ENCODE measurements at regions not wholly inside any gene's neighbourhood (a gene's known extent, or its start where the extent isn't known, plus 50 kb on each side); places are given as distances from the start of the nearest gene placed in this dataset.
A peak's percentile ranks its signal among the peaks of the same experiment; 100 is the strongest.

- Histone ChIP-seq H3K27me3 (no peaks in the 10 kb centered on the region), H3K4me1 (no peaks in the 10 kb centered on the region), H3K9me3 (no peaks in the 10 kb centered on the region), H3K4me3 (no peak overlapping the region), H3K27ac (replicated peaks in 1 of 4) (no peak overlapping the region), H3K36me3 (no peaks in the 10 kb centered on the region)
- intact Hi-C loops (cut with DNase I) = no loop called here
- TF ChIP-seq EP300 (IDR thresholded peaks at IDR 0.05) (no peak), POLR2AphosphoS5 (IDR thresholded peaks at IDR 0.05) (no peak), POLR2A (IDR thresholded peaks at IDR 0.05; ENCODE audit: low read depth) (no peak)
- TF ChIP-seq, protein P1, sequence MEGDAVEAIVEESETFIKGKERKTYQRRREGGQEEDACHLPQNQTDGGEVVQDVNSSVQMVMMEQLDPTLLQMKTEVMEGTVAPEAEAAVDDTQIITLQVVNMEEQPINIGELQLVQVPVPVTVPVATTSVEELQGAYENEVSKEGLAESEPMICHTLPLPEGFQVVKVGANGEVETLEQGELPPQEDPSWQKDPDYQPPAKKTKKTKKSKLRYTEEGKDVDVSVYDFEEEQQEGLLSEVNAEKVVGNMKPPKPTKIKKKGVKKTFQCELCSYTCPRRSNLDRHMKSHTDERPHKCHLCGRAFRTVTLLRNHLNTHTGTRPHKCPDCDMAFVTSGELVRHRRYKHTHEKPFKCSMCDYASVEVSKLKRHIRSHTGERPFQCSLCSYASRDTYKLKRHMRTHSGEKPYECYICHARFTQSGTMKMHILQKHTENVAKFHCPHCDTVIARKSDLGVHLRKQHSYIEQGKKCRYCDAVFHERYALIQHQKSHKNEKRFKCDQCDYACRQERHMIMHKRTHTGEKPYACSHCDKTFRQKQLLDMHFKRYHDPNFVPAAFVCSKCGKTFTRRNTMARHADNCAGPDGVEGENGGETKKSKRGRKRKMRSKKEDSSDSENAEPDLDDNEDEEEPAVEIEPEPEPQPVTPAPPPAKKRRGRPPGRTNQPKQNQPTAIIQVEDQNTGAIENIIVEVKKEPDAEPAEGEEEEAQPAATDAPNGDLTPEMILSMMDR (IDR thresholded peaks at IDR 0.05) = no peak
- WGBS = 41% methylated on average over 4 of the region's 4 CpGs
- DNase-seq (ENCODE audit: extremely low spot score) = no peak
Measured at GRCh38 chr4:166499820-166500219, 626.8 kb downstream of the TLL1 start.

DNA sequence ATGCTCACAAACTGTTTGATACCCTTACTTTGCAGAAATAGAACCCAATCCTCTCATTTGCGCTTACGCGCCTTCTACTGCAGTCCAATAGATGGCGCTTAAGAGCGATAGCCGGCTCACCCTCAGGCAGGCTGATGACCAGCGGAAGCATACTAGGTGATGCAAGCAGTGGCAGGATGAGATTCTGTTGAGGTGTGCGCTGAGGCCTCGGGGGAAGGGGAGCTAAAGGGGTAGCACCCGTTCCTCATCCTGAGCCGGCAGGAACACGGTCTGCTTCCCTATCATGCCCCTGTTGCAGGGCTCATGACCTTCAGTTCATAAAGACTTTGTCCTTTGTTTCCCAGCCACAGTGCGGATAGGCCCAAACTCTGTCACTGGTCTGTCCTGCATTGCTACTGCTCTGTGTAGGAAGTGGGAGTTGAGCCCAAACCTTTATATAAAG, 628.9 kb downstream of the TLL1 start:
- H3K36me3 ChIP-seq = no peaks in the 10 kb centered on the region
- no peak for DNase-seq (ENCODE audit: extremely low spot score)
- no peaks in the 10 kb centered on the region for H3K27me3 ChIP-seq
- H3K4me1 ChIP-seq = no peaks in the 10 kb centered on the region
- TF ChIP-seq POLR2AphosphoS5 (IDR thresholded peaks at IDR 0.05) (no peak), EP300 (IDR thresholded peaks at IDR 0.05) (no peak)
- TF ChIP-seq, protein P1 (IDR thresholded peaks at IDR 0.05) = peak in 1 of 3 experiments; percentile 4
- WGBS = 30% methylated on average over 12 of the region's 13 CpGs
- intact Hi-C loops (cut with DNase I) = no loop called here
- H3K4me3 ChIP-seq = no peak overlapping the region
- H3K9me3 ChIP-seq = no peaks in the 10 kb centered on the region
- H3K27ac ChIP-seq (replicated peaks in 1 of 4) = no peak overlapping the region

DNA sequence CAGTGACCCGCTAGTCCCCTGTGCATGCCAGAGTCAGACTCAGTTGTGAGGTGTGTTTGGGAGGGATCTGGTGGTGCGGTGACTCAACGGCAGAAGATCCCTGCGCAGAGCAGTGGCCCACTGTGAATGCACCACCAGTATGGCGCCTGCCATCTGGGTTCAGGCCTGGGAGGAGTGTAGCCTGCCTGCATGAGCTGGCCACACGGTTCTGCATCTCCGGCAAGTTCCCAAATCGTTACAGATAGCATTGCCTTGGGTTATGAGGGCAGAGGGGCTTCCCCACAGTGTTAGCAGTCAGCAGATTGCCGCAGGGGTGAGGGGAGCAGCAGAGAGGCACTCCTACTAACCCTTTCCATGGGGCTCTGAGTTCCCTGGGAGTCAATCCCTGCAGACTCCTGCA, 629.6 kb downstream of the TLL1 start:
- WGBS = 79% methylated on average over 6 of the region's 9 CpGs

GRCh38 chr4:166506051-166506450, 633.0 kb downstream of the TLL1 start:
- Histone ChIP-seq H3K9me3 (no peaks in the 10 kb centered on the region), H3K4me3 (no peak overlapping the region), H3K27me3 (no peaks in the 10 kb centered on the region), H3K27ac (replicated peaks in 1 of 4) (no peak overlapping the region), H3K36me3 (no peaks in the 10 kb centered on the region), H3K4me1 (no peaks in the 10 kb centered on the region)
- intact Hi-C loops (cut with DNase I) = no loop called here
- no peak for DNase-seq (ENCODE audit: extremely low spot score)
- 81% methylated on average over 3 of the region's 3 CpGs for WGBS
- TF ChIP-seq POLR2AphosphoS5 (IDR thresholded peaks at IDR 0.05) (no peak), POLR2A (IDR thresholded peaks at IDR 0.05; ENCODE audit: low read depth) (no peak), EP300 (IDR thresholded peaks at IDR 0.05) (no peak)
- TF ChIP-seq, protein P1 (IDR thresholded peaks at IDR 0.05) = no peak

More for the DNA sequence above, 629.6 kb downstream of the TLL1 start:
- Histone ChIP-seq H3K36me3 (no peaks in the 10 kb centered on the region), H3K27ac (replicated peaks in 1 of 4) (no peak overlapping the region), H3K4me1 (no peaks in the 10 kb centered on the region), H3K4me3 (no peak overlapping the region), H3K9me3 (no peaks in the 10 kb centered on the region), H3K27me3 (no peaks in the 10 kb centered on the region)
- intact Hi-C loops (cut with DNase I) = no loop called here
- no peak for TF ChIP-seq EP300 (IDR thresholded peaks at IDR 0.05)
- DNase-seq (ENCODE audit: extremely low spot score) = no peak

- H3K27ac ChIP-seq (replicated peaks in 1 of 4) = no peak overlapping the region
- TF ChIP-seq POLR2AphosphoS5 (IDR thresholded peaks at IDR 0.05) (no peak), EP300 (IDR thresholded peaks at IDR 0.05) (no peak), POLR2A (IDR thresholded peaks at IDR 0.05; ENCODE audit: low read depth) (no peak)
- TF ChIP-seq, protein P1 (IDR thresholded peaks at IDR 0.05) = no peak
- intact Hi-C loops (cut with DNase I) = no loop called here
- DNase-seq (ENCODE audit: extremely low spot score) = no peak
- 78% methylated on average over 5 of the region's 5 CpGs for WGBS
- no peaks in the 10 kb centered on the region for H3K27me3 ChIP-seq
- no peak overlapping the region for H3K4me3 ChIP-seq
- H3K4me1 ChIP-seq = no peaks in the 10 kb centered on the region
- H3K9me3 ChIP-seq = no peaks in the 10 kb centered on the region
- H3K36me3 ChIP-seq = no peaks in the 10 kb centered on the region
Measured at GRCh38 chr4:166512267-166512666, 639.2 kb downstream of the TLL1 start.

Data from esophagus muscularis mucosa (tissue), 4 donors.